Panc1 (cell line): ENCODE measurements at regions not wholly inside any gene's neighbourhood (a gene's known extent, or its start where the extent isn't known, plus 50 kb on each side); places are given as distances from the start of the nearest gene placed in this dataset.

Experiments
- SIN3A ChIP-seq: IDR thresholded peaks from 2 replicates; pipeline ENCODE4 v1.6.1; 2012; ENCODE audit warnings: low read depth, mild to moderate bottlenecking, low read length, moderate library complexity, borderline replicate concordance; ENCODE audit not compliant: insufficient read depth
- TCF7L2 ChIP-seq: IDR thresholded peaks from 2 replicates; pipeline ENCODE4 v1.6.1; 2011; ENCODE audit warnings: mild to moderate bottlenecking, low read depth, low read length, inconsistent platforms
- TF ChIP-seq, protein P1 (sequence below): fragments of 450-650 bp; IDR thresholded peaks from 2 replicates; pipeline ENCODE4 v1.5.1; 2017; ENCODE audit warnings: mild to moderate bottlenecking
- TF ChIP-seq, protein P2 (sequence below), 2 experiments: IDR thresholded peaks; 2 replicates each; pipeline ENCODE4 v1.6.1; 2011 to 2012; ENCODE audit warnings: low read depth in 2 of 2, control low read depth in 1 of 2, low read length in 1 of 2, mild to moderate bottlenecking in 1 of 2, moderate library complexity in 1 of 2; ENCODE audit not compliant: insufficient read depth in 1 of 2

DNA sequence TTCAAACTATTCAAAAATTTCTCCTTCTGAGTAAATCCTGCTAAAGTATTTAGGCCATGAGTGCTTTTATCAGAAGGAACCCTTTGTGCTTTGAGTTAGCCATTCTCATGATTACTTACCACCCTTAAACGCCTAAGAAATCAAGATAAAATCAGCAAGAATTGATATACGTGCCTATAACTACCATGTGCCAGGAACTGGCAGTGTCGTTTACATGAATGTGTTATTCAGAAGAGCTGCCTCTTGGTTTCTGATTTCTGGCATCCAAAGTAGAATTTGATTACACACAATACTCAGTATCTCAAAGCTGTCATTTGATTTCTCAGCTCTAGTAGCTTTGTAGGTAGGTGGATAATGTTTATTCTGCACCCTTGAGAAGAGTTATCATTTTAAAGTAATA is 351.3 kb upstream of the CCDC54 start:
- TF ChIP-seq, protein P1, sequence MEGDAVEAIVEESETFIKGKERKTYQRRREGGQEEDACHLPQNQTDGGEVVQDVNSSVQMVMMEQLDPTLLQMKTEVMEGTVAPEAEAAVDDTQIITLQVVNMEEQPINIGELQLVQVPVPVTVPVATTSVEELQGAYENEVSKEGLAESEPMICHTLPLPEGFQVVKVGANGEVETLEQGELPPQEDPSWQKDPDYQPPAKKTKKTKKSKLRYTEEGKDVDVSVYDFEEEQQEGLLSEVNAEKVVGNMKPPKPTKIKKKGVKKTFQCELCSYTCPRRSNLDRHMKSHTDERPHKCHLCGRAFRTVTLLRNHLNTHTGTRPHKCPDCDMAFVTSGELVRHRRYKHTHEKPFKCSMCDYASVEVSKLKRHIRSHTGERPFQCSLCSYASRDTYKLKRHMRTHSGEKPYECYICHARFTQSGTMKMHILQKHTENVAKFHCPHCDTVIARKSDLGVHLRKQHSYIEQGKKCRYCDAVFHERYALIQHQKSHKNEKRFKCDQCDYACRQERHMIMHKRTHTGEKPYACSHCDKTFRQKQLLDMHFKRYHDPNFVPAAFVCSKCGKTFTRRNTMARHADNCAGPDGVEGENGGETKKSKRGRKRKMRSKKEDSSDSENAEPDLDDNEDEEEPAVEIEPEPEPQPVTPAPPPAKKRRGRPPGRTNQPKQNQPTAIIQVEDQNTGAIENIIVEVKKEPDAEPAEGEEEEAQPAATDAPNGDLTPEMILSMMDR = no peak
- TF ChIP-seq TCF7L2 (no peak), SIN3A (no peak)
- TF ChIP-seq, protein P2, sequence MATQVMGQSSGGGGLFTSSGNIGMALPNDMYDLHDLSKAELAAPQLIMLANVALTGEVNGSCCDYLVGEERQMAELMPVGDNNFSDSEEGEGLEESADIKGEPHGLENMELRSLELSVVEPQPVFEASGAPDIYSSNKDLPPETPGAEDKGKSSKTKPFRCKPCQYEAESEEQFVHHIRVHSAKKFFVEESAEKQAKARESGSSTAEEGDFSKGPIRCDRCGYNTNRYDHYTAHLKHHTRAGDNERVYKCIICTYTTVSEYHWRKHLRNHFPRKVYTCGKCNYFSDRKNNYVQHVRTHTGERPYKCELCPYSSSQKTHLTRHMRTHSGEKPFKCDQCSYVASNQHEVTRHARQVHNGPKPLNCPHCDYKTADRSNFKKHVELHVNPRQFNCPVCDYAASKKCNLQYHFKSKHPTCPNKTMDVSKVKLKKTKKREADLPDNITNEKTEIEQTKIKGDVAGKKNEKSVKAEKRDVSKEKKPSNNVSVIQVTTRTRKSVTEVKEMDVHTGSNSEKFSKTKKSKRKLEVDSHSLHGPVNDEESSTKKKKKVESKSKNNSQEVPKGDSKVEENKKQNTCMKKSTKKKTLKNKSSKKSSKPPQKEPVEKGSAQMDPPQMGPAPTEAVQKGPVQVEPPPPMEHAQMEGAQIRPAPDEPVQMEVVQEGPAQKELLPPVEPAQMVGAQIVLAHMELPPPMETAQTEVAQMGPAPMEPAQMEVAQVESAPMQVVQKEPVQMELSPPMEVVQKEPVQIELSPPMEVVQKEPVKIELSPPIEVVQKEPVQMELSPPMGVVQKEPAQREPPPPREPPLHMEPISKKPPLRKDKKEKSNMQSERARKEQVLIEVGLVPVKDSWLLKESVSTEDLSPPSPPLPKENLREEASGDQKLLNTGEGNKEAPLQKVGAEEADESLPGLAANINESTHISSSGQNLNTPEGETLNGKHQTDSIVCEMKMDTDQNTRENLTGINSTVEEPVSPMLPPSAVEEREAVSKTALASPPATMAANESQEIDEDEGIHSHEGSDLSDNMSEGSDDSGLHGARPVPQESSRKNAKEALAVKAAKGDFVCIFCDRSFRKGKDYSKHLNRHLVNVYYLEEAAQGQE (IDR thresholded peaks at IDR 0.05; ENCODE audit: insufficient read depth in 1 of 2, low read depth in 2 of 2, low read length in 1 of 2) = no peak
